HCT116 (cell line): ENCODE measurements at regions not wholly inside any gene's neighbourhood (a gene's known extent, or its start where the extent isn't known, plus 50 kb on each side); places are given as distances from the start of the nearest gene placed in this dataset.

Experiments
- EZH2 ChIP-seq: fragments of 200-600 bp; sonication (generic); IDR thresholded peaks from 2 replicates; pipeline ENCODE4 v1.6.1; 2017; ENCODE audit warnings: antibody characterized with exemption, mixed run types
- EZH2phosphoT487 ChIP-seq: fragments of 200-600 bp; IDR thresholded peaks from 2 replicates; pipeline ENCODE4 v1.6.1; 2018; ENCODE audit warnings: antibody characterized with exemption, borderline replicate concordance
- POLR2A ChIP-seq: IDR thresholded peaks from 2 replicates; pipeline ENCODE4 v1.7.0; 2011; ENCODE audit warnings: borderline replicate concordance; ENCODE audit not compliant: insufficient read depth, insufficient read length; ENCODE audit errors: extremely low read depth
- POLR2AphosphoS5 ChIP-seq: IDR thresholded peaks from 2 replicates; pipeline ENCODE4 v1.6.1; 2011; ENCODE audit warnings: mild to moderate bottlenecking, low read depth, low read length, moderate library complexity
- RAD21 ChIP-seq: IDR thresholded peaks from 2 replicates; pipeline ENCODE4 v1.6.1; 2012; ENCODE audit warnings: low read depth, mild to moderate bottlenecking
- SIN3A ChIP-seq: IDR thresholded peaks from 2 replicates; pipeline ENCODE4 v1.6.1; 2012; ENCODE audit warnings: low read depth
- SRF ChIP-seq: IDR thresholded peaks from 2 replicates; pipeline ENCODE4 v1.6.1; 2012; ENCODE audit warnings: low read depth
- TF ChIP-seq, protein P1 (sequence below): IDR thresholded peaks from 2 replicates; pipeline ENCODE4 v1.6.1; 2012
- TF ChIP-seq, protein P2 (sequence below), 3 experiments: fragments of 200-600 bp in 1 of 3; sonication (generic) in 1 of 3; IDR thresholded peaks in 2 of 3; conservative IDR thresholded peaks in 1 of 3; 2 replicates each; pipeline ENCODE4 v1.5.1; 2012 to 2017; ENCODE audit warnings: low read depth in 2 of 3, low read length in 2 of 3, antibody characterized with exemption in 1 of 3, borderline replicate concordance in 1 of 3, control low read depth in 1 of 3, mild to moderate bottlenecking in 1 of 3, mixed read lengths in 1 of 3, mixed run types in 1 of 3, moderate library complexity in 1 of 3; ENCODE audit not compliant: insufficient read depth in 1 of 3

DNA sequence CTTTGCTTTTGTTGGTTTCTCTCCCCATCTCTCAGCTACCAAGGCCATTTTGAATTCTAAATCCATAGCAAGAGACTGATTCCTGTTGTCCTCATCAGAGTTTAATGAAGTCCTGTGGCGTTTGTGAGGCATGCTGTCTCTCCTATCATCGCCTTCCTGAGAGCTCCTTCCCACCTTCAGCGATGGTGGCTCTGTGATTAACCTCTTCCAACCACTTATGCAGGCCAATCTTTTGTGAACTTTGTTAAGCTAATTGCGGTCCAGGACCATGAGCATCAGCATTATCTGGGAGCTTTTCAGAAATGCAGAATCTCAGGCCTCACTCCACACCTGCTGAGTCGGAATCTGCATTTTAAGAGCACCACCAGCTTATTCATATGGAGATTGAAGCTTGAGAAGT, 272.5 kb upstream of the CDYL start:
- TF ChIP-seq, protein P1, sequence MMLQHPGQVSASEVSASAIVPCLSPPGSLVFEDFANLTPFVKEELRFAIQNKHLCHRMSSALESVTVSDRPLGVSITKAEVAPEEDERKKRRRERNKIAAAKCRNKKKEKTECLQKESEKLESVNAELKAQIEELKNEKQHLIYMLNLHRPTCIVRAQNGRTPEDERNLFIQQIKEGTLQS, result no peak
- TF ChIP-seq EZH2phosphoT487, result no peak
- no peak for TF ChIP-seq POLR2AphosphoS5
- TF ChIP-seq, protein P2, sequence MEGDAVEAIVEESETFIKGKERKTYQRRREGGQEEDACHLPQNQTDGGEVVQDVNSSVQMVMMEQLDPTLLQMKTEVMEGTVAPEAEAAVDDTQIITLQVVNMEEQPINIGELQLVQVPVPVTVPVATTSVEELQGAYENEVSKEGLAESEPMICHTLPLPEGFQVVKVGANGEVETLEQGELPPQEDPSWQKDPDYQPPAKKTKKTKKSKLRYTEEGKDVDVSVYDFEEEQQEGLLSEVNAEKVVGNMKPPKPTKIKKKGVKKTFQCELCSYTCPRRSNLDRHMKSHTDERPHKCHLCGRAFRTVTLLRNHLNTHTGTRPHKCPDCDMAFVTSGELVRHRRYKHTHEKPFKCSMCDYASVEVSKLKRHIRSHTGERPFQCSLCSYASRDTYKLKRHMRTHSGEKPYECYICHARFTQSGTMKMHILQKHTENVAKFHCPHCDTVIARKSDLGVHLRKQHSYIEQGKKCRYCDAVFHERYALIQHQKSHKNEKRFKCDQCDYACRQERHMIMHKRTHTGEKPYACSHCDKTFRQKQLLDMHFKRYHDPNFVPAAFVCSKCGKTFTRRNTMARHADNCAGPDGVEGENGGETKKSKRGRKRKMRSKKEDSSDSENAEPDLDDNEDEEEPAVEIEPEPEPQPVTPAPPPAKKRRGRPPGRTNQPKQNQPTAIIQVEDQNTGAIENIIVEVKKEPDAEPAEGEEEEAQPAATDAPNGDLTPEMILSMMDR (IDR thresholded peaks at IDR 0.05 in 2 of 3, conservative IDR thresholded peaks at IDR 0.05 in 1 of 3; ENCODE audit: borderline replicate concordance in 1 of 3, insufficient read depth in 1 of 3, low read depth in 2 of 3, low read length in 2 of 3), result no peak
- TF ChIP-seq EZH2, result no peak
- TF ChIP-seq RAD21, result no peak
- no peak for TF ChIP-seq SRF
- no peak for TF ChIP-seq SIN3A
- no peak for TF ChIP-seq POLR2A
